DMS153 treated with DMSO at 0.1 percent for 48 hours (cell line): ENCODE measurements at regions not wholly inside any gene's neighbourhood (a gene's known extent, or its start where the extent isn't known, plus 50 kb on each side); places are given as distances from the start of the nearest gene placed in this dataset.

Experiments
- DNase-seq: peaks from one replicate; lab custom pipeline; 2025; ENCODE audit not compliant: unreplicated experiment; lab: John Stamatoyannopoulos, UW

DNA sequence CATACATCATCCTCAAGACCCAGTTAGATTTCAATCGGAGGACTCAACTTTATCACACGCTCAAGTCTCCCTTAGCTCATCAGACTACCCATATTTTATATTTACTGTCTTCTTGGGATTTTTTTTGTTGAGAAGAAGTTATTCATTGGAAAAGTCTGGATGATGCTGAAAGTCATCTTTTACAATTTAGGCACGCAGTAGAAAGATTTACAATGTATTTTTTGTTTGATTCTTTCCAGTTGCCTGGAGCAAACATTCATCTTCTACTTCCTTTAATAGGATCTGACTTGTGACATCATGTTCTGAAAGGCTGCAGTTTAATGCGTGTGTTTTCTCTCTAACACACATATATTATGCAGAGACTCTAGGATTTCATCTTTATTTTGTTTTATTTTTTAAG, 235.7 kb downstream of the DOK5 start:
- no peak for DNase-seq

DNA sequence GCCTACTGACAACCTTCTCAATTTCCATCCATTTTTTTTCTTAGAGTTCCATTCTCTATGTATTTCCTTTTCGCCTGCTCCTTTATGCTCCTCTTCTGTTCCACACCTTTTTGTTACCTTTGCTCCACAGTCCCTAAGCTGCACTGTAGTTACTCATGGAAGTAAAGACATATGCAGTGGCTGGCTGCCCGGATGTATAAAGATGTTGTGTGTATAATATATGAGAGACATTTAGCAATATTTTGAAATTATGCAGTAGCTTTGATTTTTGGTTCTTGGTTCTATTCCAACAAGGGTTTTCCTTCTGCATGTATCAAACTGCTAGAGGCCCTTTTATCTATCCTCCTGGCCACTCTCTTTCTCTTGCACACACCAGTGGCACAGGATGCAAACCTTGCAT, 234.9 kb downstream of the DOK5 start:
- DNase-seq = no peak

DNA sequence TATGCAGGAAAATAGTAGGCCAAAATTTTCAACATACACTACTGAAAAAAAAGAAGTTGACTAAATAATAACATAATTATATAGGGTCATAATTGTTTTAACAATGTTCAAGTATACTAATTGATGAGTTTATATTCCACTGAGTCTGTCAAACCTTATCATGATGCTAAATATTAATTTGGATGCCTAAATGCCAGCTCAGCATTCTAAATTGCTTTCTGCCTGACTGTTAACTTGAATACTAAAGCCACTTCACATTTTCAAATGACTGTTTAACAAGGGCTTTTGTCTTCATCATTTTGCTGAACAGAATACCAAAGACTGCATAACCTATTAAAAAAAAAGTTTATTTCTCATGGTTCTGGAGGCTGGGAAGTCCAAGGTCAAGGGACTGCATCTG, 232.8 kb downstream of the DOK5 start:
- no peak for DNase-seq

DNA sequence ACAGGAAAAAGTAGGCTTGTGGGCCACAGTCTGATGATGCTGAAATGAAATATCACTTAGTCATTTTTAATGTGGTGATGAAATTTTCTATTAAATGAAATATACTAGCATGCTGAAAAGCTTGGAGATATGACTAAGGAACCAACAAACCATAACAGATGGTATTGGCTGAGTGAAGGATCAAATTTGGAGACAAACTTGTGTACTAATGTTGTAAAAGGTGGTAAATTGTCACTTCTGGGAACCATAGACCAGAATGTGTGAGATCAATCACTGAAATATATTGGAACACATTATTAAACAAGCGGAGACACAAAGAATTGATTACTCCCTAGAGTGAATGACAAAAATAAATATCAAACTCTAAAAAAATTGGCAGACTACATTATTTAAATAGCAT, 232.4 kb downstream of the DOK5 start:
- DNase-seq = no peak

DNA sequence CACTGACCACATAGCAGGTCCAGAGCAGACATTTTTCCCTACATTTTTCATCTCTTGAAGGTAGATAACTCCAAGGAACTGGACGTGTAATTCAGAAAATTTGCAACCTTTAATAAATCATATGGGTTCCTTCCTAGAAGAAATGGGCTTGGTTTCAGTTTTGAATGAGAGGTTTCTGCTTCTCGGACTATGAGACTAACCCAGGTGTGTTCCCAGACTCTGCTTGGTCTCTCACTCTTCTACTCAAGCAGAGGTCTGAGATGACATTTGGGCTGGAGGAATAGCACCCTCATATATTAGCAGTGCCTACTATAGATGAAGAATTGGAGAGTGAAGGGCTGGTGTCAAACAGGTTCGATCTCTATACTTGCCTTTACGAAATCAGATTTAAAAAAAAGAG, 231.2 kb downstream of the DOK5 start:
- DNase-seq = no peak

DNA sequence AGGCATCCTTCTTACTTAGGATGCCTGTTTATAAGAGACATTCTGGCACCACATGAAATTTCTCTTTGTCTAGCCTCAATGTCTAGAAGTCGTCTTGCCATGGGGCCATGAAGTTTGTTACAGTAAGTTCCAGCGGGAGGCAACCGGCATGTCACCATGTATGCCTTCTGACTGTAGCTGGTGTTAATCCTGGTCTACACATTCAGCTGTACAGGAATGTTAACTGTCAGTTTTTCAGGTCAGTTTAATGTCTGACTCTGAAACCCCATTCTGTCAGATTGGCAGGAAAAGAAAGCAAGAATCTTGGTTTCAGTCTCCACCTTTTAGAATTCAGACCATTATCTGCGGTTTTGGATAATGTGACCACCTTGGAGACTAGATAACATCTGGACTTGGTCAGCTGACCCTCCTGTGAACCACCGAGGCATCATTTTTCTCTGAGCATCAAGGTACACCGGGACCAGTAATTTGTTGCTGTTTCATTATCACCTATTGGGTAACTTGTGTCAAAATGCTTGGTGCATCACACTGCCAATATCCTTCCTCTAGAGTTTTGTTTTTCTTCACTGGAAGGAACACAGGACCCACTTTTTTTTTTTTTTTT, 228.7 kb downstream of the DOK5 start:
- DNase-seq = no peak
